Cardiac fibroblast (primary cell): ENCODE measurements at regions not wholly inside any gene's neighbourhood (a gene's known extent, or its start where the extent isn't known, plus 50 kb on each side); places are given as distances from the start of the nearest gene placed in this dataset.
"Not testable (repeated sequence)": the region's sequence is repeated elsewhere in the genome, so short reads cannot be mapped to it uniquely, and the experiment has no call there.

Experiments used
- DNase-seq, 2 donors: peaks; one replicate each; pipeline versions ENCODE4 v3.0.0 to v3.0.0-alpha.2; 2010; ENCODE audit warnings: low read depth in 2 of 2
- H3K4me3 ChIP-seq, 2 donors: replicated peaks in 1 of 2; 1 replicate in 1 of 2; 2 replicates in 1 of 2; pipeline ENCODE4 v1.5.1; 2011; ENCODE audit warnings: low read depth in 2 of 2, low read length in 2 of 2, mild to moderate bottlenecking in 2 of 2, moderate library complexity in 1 of 2
- CTCF ChIP-seq: IDR thresholded peaks from one replicate; pipeline ENCODE4 v1.5.1; 2011; ENCODE audit warnings: low read depth, mild to moderate bottlenecking, low read length, inconsistent platforms

DNA sequence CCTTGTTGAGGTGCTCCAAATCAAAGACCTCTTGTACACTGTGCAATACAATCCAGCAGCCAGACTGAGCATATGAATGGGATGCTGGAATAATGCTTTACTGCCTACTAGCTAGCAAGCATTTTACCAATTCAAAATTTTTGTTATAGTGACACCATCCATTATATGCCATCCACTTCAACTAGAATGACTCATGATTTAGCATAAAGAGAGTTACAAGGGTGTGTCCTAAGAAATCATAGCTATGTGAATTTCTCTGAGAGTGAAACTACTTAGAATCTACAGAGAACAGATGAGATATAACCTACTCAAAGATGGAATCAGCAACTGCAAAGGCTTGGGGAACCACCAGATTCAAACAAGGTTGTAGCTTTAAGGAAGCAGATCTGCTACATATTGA is 221.9 kb downstream of the LHFPL1 start:
- TF ChIP-seq CTCF: no peak
- DNase-seq: no peak
- no peak overlapping the region for H3K4me3 ChIP-seq

DNA sequence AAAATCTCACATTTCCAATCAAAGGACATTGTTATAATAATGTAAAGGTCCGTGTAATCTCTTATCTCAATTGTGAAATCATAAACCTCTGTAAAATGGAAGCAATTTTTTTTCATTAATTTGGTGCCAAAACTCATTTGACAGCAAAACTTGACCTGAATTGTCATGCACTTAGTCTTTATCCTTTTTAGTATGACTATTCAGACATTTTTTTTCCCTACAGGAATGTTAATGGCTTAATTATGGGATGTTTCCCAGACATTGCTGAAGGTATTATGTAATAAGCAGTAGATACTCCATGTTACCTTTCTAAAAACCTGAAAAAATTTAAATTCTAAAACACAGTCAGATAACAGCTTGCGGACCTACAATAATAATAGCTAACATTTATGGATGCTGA is 228.9 kb downstream of the LHFPL1 start:
- DNase-seq: no peak
- no peak for TF ChIP-seq CTCF
- H3K4me3 ChIP-seq: no peak overlapping the region

DNA sequence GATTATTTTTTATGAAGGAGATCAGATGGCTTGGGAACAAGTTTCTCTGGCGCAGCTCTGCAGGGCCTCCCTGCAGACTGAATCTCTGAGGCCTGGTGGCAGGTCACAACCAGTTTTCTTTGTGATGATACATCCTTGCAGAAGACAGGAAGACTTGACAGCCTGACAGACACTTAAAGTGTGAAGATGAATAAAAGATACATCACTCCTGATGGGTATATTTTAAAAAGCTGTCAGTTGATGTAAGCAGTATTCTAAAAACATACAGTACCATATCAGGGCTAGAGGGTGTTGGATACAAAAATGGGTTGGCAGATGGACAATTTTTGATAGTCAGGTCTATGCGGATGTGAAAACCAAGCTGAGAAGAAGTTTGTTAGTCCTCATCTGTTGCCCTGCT is 239.5 kb downstream of the LHFPL1 start:
- TF ChIP-seq CTCF: no peak
- no peak for DNase-seq

DNA sequence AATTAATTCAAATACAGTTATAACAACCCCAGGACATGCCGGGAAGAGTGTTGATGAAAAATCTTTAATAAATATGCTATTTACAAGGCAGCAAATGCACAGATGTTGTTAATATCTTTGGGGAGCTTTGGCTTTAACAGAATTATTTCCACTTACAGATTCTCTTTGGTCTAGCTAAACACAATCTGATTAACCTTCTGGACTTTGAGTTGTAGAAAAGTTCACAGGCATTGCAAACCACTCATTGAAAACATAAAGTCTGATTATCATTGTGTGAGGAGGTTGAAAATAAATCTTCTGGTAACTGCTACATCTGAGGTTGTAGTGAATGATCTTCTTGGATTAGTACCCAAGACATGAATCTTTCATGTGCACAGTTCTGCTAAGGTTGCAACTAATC is 255.6 kb downstream of the LHFPL1 start:
- no peak for DNase-seq
- no peak overlapping the region for H3K4me3 ChIP-seq
- no peak for TF ChIP-seq CTCF

More for the DNA sequence above, 239.5 kb downstream of the LHFPL1 start:
- no peak overlapping the region for H3K4me3 ChIP-seq

- DNase-seq: no peak
- TF ChIP-seq CTCF: no peak
- no peak overlapping the region for H3K4me3 ChIP-seq
These were observed 288.4 kb downstream of the LHFPL1 start for GRCh38 chrX:112391313-112391712.

GRCh38 chrX:112381649-112382298 is 298.0 kb downstream of the LHFPL1 start:
- H3K4me3 ChIP-seq, DNase-seq: not testable (repeated sequence)

- no peak for DNase-seq
- H3K4me3 ChIP-seq: no peak overlapping the region
- TF ChIP-seq CTCF: no peak
These were observed 298.1 kb upstream of the TRPC5 start for GRCh38 chrX:112380541-112381278.
